ENCODE measurements at regions not wholly inside any gene's neighbourhood (a gene's known extent, or its start where the extent isn't known, plus 50 kb on each side); places are given as distances from the start of the nearest gene placed in this dataset.

DNA sequence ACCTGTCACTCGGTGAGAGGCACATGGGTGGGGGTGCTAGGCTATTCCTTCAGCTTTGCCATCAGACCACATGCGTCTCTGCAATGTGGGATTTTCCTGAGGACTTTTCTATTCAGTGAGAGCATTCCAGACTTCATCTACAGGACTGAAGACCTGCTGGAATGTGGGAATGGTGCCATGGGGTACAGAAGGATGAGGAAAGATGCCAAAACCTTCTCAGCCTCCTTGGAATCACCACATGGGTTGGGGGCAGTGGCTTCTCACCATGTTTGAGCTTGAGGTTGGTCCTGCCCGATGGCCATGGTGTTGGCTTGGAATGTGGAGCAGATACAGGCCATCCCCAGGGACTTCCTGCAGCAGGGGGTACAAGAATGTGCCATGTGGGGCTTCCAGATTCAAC lies 80.9 kb upstream of the KLF13 start:
- DNase-seq (ENCODE audit: low read depth in 1 of 2, low spot score in 2 of 2) (no peak), FAIRE-seq (no peak)
- Histone ChIP-seq H3K79me2 (ENCODE audit: control insufficient read depth in 1 of 2, insufficient read depth in 2 of 2, low read length in 2 of 2) (no peaks in the 10 kb centered on the region), H3K23ac (ENCODE audit: insufficient read length) (no peak overlapping the region), H2BK12ac (ENCODE audit: low read depth, low read length) (no peak overlapping the region), H3K18ac (ENCODE audit: extremely low read depth, low read length) (no peak overlapping the region), H4K91ac (replicated peaks; ENCODE audit: insufficient read length, low read length) (no peak overlapping the region), H3K36me3 (ENCODE audit: control insufficient read depth in 2 of 4, insufficient read depth in 4 of 4, low read length in 3 of 4) (no peaks in the 10 kb centered on the region), H2BK15ac (ENCODE audit: low read length) (no peak overlapping the region), H4K20me1 (replicated peaks in 1 of 2; ENCODE audit: control insufficient read depth in 1 of 2, insufficient read depth in 2 of 2, low read length in 2 of 2) (no peaks in the 10 kb centered on the region), H3K4me1 (replicated peaks in 1 of 4; ENCODE audit: control insufficient read depth in 3 of 4, insufficient read depth in 4 of 4, low read length in 3 of 4) (no peaks in the 10 kb centered on the region), H3K4ac (replicated peaks; ENCODE audit: insufficient read length, low read depth, low read length) (no peak overlapping the region), H3K14ac (ENCODE audit: insufficient read length) (no peak overlapping the region), H4K8ac (ENCODE audit: extremely low read depth, insufficient read depth, low read length) (no peak overlapping the region), H3K4me2 (ENCODE audit: insufficient read depth in 1 of 2, low read depth in 2 of 2, low read length in 2 of 2) (no peak overlapping the region), H3K23me2 (ENCODE audit: low read depth, low read length) (no peaks in the 10 kb centered on the region), H3K56ac (replicated peaks; ENCODE audit: insufficient read length, low read depth, low read length) (no peak overlapping the region), H2AFZ (ENCODE audit: low read length) (no peak overlapping the region), H3K27ac (ENCODE audit: low read depth, low read length) (no peak overlapping the region), H2AK5ac (ENCODE audit: low read depth, low read length) (no peak overlapping the region), H2BK5ac (ENCODE audit: low read depth, low read length) (0 out of 2 replicates have a peak overlapping the region, but pooled peaks have one; percentile 24), H3K9ac (replicated peaks in 1 of 4; ENCODE audit: extremely low read depth in 1 of 4, low read depth in 3 of 4, low read length in 3 of 4) (no peak overlapping the region), H2BK20ac (ENCODE audit: low read length) (no peak overlapping the region), H3K27me3 (replicated peaks in 1 of 4; ENCODE audit: control insufficient read depth in 3 of 4, extremely low read depth in 1 of 4, insufficient read depth in 3 of 4, low read length in 3 of 4) (no peaks in the 10 kb centered on the region; a peak in 1 of 7 replicates), H4K5ac (ENCODE audit: insufficient read length, low read depth, low read length) (no peak overlapping the region), H2BK120ac (replicated peaks; ENCODE audit: low read depth, low read length) (no peak overlapping the region), H3K79me1 (ENCODE audit: low read depth, low read length) (no peaks in the 10 kb centered on the region; the same call in 1 of the 2 replicates), H3K4me3 (ENCODE audit: extremely low read depth in 1 of 4, insufficient read depth in 2 of 4, low read depth in 3 of 4, low read length in 4 of 4) (no peak overlapping the region), H3K9me3 (ENCODE audit: insufficient read depth in 2 of 2, low read depth in 1 of 2, low read length in 1 of 2) (no peaks in the 10 kb centered on the region)
- 93% methylated on average over 3 of the region's 3 CpGs; no CpG with 5 or more reads in 1 of the 2 experiments for WGBS, 2 experiments (ENCODE audit: extremely low coverage in 1 of 2, insufficient coverage in 1 of 2, insufficient read length in 1 of 2, insufficient replicate concordance in 2 of 2, low coverage in 1 of 2, low lambda C conversion rate in 2 of 2, missing lambda C conversion rate in 1 of 2)
- TF ChIP-seq JUN (IDR thresholded peaks at IDR 0.05; ENCODE audit: low read depth, low read length) (no peak), GABPA (IDR thresholded peaks at IDR 0.05; ENCODE audit: borderline replicate concordance, insufficient read depth, low read length) (no peak), ATF3 (IDR thresholded peaks at IDR 0.05; ENCODE audit: insufficient read depth, low read depth, low read length) (no peak)
- POLR2A ChIA-PET (ENCODE audit: partially characterized antibody): no interaction called here
- CTCF ChIA-PET (ENCODE audit: partially characterized antibody): interaction anchor here (0.6 kb wide), 2 partner anchors 264 to 444 kb away, joined by 3 read pairs; no protein-coding TSS in a partner anchor
